ENCODE measurements at regions not wholly inside any gene's neighbourhood (a gene's known extent, or its start where the extent isn't known, plus 50 kb on each side); places are given as distances from the start of the nearest gene placed in this dataset.

- DNase-seq (ENCODE audit: low read depth), result no peak
Measured at GRCh38 chr13:48181482-48182145, 51.4 kb upstream of the ITM2B start.

- no peak for DNase-seq (ENCODE audit: low read depth)
Measured at GRCh38 chr13:48178126-48178525, 54.9 kb upstream of the ITM2B start.

GRCh38 chr13:48176781-48177180, 56.2 kb upstream of the ITM2B start:
- no peak for DNase-seq (ENCODE audit: low read depth)

GRCh38 chr13:48175185-48175584, 57.8 kb upstream of the ITM2B start:
- DNase-seq (ENCODE audit: low read depth), result no peak

DNA sequence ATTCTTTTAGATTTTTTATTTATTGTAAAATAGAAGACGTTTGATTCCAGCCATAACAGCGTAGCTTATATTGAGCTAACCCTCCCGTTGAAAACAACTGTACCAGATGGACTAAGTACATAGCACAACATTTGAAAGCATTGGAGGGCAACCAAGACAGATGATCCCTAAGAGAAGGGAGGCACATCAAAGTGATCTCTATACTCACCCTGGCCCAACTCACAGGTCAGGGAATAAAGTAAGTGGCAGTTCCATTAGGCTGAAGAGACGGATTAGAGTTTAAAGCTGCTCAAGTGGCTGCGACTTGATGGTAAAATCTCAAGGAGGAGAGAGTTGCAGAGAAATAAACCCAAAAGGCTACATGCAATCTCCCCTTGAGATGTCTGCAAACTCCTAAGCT, 65.1 kb upstream of the ITM2B start:
- no peak for DNase-seq (ENCODE audit: low read depth)

DNA sequence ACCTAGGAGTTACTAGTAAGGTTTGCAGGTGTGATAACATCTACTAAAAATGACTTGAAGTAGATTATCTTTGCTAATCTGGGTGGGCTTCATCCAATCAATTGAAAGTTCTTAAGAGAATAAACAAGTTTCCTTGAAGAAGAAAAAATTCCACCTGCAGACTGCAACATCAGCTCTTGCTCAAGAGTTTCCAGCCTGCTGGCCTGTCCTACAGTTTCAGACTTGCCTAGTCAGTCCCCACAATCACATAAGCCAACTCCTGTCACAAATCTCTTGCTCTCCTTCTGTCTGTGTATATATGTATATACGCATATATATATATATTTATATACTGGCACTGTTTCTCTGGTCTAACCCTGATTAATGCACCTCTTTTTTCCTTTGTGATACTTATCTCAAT, 67.3 kb upstream of the ITM2B start:
- DNase-seq (ENCODE audit: low read depth), result no peak

- DNase-seq (ENCODE audit: low read depth), result no peak
Measured at GRCh38 chr13:48165063-48165462, 67.9 kb upstream of the ITM2B start.

- DNase-seq (ENCODE audit: low read depth), result no peak
Measured at GRCh38 chr13:48163061-48163460, 68.2 kb upstream of the MED4 start.

GRCh38 chr13:48162217-48162616, 67.3 kb upstream of the MED4 start:
- no peak for DNase-seq (ENCODE audit: low read depth)

DNA sequence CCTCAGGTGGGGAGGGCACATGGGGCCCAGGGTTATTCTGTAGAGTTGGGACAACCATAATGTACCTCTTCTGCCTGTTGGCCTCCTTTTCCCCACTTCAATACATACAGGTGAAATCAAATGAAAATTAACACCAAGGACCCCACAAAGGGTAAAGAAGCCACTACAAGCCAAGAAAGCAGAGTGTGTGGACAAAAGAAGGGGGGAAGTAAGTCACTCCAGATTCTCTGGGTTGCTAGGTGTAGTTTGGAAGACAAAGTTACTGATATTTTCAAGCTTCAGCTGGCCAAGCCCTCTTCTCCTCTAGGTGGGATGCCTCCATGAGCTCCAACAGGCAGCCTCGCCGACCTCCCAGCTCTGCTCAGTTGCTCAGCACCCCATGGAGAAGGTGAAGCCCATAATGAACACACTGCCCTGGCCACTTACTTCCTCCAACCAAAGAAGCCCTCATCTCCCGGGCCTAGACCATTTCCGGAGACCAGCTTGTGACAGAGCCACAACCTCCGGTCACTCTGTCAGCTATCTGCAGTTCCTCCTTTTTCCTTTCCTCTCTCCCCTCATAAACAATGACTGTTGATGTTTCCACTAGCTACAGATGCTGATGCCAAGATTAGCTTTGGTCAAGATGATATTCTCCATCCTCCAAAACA, 66.8 kb upstream of the MED4 start:
- DNase-seq (ENCODE audit: low read depth), result no peak

- no peak for DNase-seq (ENCODE audit: low read depth)
Measured at GRCh38 chr13:48160606-48161278, 65.8 kb upstream of the MED4 start.

DNA sequence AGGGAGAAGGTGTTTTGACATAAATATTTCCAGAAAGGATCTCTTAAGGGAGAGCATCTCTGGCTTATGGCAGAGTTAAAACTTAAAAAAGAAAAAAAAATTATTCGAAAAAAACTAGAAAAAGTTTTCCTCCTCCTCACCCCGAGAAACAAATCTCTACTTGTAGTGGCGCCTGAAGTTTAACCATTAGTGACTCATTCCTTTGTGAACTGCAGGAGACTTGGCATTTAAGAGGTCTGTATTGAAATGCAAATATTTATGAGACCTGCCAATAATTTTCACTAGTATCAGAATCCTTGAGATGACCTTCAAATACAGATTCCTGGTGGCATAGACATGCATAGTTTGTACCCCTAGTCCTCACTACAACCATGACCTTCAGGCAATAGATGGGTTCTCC, 64.9 kb upstream of the MED4 start:
- no peak for DNase-seq (ENCODE audit: low read depth)

DNA sequence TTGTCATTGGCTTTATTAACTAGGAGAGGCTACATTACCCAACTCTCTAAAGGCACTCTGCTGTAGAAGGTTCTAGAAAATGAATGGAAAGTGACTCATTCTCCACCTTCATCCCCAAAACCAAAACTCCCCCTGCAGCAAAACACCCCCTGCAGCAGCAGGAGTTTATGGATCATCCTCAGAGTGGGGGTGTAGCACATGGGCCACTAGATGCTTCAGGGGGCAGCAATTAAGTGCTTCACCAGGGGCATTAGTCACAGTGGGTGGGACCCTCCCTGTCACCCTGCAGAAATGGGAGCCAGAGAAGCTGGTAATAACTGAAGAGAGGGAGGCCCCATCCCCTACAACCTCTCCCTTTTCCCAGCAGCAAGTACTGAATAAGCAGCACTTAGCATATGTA, 64.5 kb upstream of the MED4 start:
- no peak for DNase-seq (ENCODE audit: low read depth)

GRCh38 chr13:48158915-48159314, 64.0 kb upstream of the MED4 start:
- DNase-seq (ENCODE audit: low read depth), result no peak

- DNase-seq (ENCODE audit: low read depth), result no peak
Measured at GRCh38 chr13:48158290-48158689, 63.4 kb upstream of the MED4 start.

GRCh38 chr13:48156466-48156865, 61.6 kb upstream of the MED4 start:
- no peak for DNase-seq (ENCODE audit: low read depth)

DNA sequence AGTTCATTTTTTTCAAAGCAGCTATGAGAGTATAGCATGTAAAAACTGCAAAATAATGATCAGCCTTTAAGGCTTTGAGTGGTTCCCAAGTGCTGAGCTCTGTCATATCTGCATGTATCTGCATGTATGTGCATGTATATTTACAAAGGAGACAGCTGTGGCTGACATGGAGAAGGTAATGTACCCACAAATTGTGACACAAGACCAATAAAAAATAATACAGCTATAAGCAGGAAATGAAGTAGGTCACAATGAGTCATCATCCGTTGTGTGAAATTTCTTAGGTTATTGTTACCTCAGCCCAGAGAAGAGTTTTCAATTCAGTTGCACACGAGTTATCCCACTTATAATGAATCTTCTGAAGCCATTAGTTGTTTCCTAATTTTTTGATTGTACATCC, 60.9 kb upstream of the MED4 start:
- DNase-seq (ENCODE audit: low read depth), result peak; percentile 17

DNA sequence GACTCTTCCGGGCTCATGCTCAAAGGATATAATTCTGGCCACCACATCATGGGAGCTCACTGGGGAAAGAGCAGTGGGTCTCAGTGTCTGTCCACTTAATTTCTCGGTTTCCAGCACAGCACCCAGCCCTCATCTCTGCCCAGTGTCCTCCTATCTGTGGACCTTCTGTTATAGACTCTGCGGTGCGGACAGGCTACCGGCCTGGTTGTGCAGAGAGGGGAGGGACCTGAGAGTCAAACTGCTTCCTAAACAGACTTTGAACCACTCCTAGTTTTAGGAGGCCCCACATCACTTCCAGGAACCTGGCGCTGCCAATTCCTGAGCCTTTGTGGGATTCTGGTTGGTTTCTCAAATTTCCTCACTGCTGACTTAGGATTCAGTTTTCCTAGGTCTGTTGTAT, 59.8 kb upstream of the MED4 start:
- DNase-seq (ENCODE audit: low read depth), result no peak

GRCh38 chr13:48153186-48153585, 58.3 kb upstream of the MED4 start:
- no peak for DNase-seq (ENCODE audit: low read depth)

DNA sequence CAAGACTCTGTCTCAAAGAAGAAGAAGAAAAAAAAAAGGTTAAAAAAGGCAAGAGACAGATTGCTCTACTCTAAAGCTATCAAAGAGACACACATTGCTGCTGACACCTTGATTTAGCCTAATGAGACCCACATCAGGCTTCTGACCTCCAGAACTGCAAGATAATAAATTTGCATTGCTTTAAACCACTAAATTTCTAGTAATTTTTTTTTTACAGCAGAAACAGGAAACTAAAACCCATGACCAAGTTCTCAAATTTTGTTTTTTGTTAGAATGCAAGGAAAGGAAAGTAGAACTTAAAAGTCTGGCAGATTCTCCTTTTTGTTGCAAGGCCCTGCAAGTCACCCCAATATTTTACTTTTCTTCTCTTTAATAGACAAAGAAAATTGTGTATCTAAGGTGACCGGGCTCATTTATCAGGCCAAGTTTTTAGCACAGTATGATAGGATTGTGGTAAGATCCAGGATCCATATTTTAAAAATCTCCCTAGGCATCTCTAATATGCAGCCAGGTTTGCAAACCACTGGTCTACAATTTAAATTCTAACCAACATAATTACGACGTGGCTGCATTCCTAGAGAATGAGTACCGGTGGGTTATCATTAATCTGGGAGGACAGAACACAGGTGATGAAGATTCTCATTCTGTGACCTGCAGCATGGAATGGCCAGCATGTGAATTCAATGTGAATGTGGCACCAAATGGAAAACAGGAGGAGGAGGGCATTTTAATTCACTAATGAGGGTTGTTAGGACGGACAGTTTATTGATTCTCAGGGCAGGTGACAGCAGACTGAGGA, 56.7 kb upstream of the MED4 start:
- no peak for DNase-seq (ENCODE audit: low read depth)

DNA sequence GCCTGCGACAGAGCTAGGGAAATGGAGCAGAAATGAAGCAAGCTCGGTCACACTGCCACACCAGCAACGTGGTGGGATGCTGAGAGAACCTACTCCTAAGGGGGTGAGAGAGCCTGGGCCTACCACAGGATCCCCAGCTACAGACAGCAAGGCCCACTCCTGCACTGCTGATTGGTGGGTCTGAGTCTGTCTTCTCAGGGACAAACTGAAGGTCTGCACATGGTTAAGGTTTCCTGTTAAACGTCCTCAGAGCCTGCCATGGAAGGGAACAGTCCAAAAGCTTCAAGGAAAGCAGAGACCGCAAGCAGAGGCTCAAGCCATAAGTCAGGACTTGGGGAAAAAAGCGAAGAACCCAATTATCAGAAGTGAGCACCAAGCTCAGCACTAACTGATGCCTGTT, 53.5 kb upstream of the MED4 start:
- no peak for DNase-seq (ENCODE audit: low read depth)

GRCh38 chr13:48146636-48147035, 51.7 kb upstream of the MED4 start:
- no peak for DNase-seq (ENCODE audit: low read depth)

GRCh38 chr13:48146122-48146521, 51.2 kb upstream of the MED4 start:
- no peak for DNase-seq (ENCODE audit: low read depth)
